ENCODE measurements at regions not wholly inside any gene's neighbourhood (a gene's known extent, or its start where the extent isn't known, plus 50 kb on each side); places are given as distances from the start of the nearest gene placed in this dataset.

DNA sequence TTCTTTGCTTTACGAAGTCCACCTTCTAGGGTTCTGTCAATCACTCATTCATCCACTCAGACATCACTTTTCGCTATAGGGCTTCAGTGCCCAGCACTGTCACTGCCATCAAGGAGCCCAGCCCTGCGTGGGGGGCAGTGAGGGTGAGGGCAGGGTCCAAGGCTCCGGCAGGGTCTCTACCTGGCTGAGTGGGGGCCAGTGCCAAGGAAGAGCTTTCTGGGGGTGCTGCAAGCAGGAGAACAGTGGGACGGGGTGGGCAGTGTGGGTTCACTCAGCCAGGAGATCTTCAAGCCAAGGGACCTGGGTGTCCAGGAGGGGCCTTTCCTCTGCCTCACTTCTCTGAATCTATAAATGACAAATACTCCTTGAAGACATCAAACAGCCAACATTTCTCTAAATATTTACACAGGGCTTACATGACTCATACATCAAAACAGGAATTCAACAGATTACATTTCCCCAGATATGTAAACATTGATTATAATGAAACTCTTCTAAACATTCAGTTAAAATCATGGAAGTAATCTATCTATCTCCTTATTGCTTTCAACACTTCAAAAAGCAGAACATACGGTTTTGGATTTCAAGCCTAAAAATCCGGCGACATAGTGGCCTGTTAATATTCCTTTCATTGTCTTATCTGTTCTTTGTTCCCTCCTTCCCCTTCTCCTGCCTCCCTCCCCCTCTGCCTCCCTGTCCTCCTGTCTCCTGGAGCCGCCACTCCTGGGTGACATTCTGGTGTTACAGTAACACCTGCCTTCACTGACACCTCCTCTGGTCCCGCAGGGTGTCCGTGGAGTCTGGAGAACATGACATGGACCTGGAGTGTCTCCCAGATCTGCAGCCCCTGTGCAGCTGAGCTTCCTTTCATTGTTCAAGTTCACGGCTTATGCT, 94.4 kb upstream of the ADRA2C start:
- Mint-ChIP-seq H3K9me3 (peaks cover 3% of the 10 kb centered on the region), H3K4me1 (ENCODE audit: low read depth) (no peaks in the 10 kb centered on the region), H3K27me3 (peaks cover 15% of the 10 kb centered on the region), H3K27ac (no peak overlapping the region), H3K36me3 (ENCODE audit: low read depth) (no peaks in the 10 kb centered on the region), H3K4me3 (no peak overlapping the region)
- no peak for DNase-seq

DNA sequence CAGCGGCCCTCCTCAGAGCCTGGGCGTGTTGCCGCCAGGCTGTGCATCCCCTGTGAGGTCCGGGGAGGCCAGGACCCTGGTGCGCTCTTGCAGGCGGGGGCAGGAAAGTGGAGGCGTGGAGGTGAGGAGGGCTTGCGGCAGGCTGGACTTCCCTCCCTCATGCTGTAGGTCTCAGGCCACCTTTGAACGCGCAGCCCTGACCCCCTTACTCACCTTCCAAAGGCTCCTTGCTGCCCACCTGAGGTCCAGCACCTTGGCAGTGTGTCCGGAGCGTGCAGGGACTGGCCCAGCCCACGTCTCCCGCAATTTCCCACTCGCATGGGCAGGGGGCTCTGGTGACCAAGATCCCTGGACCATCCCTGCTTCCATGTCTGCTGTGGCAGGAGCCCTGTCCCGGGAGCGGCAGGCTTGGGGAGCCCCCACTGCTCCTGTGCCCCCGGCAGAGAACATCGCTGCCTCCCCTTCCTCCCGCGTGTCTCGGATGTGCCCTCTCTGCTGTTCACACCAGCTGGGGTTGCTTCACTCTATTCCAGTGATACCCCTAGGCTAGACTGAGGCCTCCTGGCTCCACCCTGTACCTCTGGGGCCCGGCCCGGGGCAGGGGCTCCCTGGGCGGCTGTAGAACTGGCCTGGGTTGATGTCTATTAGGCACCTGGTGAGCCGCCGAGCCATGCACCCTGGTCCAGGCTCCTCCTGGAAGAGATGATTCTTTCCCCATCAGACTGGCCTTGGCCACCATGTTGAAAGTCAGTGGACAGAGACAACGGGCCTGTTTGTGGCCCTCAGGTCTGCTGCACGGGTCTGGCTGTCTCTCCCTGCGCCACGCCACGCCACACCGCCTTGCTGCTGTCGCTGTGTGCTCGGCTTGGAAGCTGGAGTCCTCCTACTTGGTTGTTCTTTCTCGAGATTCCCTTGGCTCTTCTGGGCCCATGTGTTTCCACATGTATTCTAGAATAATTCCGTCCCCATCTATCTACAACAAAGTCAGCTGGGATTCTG, 95.4 kb upstream of the ADRA2C start:
- H3K27me3 Mint-ChIP-seq: peaks cover 11% of the 10 kb centered on the region
- no peak for DNase-seq
- no peaks in the 10 kb centered on the region for H3K36me3 Mint-ChIP-seq (ENCODE audit: low read depth)
- no peak overlapping the region for H3K4me3 Mint-ChIP-seq
- H3K27ac Mint-ChIP-seq: no peak overlapping the region
- peaks cover 3% of the 10 kb centered on the region for H3K9me3 Mint-ChIP-seq
- no peaks in the 10 kb centered on the region for H3K4me1 Mint-ChIP-seq (ENCODE audit: low read depth)

DNA sequence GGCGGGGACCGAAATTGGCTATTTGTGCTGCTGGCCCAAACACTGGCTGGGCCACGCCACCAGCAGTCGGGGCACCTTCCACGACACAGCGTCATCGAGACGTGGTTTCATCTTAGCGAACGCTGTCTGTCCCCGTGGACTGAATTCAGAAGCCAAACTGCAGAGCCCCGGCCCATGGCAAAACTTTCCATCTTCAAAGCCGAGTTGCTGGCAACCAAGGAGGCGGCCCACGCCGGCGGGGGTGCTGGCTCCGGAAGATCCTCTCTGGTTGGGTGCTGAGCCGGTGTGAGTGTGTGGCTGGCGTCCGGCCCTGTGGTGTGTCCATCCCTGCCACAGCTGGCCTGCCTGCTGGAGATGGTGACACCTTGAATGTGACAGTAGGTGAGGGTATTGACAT, 96.6 kb upstream of the ADRA2C start:
- H3K27me3 Mint-ChIP-seq: peaks cover 10% of the 10 kb centered on the region
- H3K36me3 Mint-ChIP-seq (ENCODE audit: low read depth): no peaks in the 10 kb centered on the region
- no peak overlapping the region for H3K27ac Mint-ChIP-seq
- DNase-seq: no peak
- no peak overlapping the region for H3K4me3 Mint-ChIP-seq
- peaks cover 3% of the 10 kb centered on the region for H3K9me3 Mint-ChIP-seq
- H3K4me1 Mint-ChIP-seq (ENCODE audit: low read depth): no peaks in the 10 kb centered on the region

DNA sequence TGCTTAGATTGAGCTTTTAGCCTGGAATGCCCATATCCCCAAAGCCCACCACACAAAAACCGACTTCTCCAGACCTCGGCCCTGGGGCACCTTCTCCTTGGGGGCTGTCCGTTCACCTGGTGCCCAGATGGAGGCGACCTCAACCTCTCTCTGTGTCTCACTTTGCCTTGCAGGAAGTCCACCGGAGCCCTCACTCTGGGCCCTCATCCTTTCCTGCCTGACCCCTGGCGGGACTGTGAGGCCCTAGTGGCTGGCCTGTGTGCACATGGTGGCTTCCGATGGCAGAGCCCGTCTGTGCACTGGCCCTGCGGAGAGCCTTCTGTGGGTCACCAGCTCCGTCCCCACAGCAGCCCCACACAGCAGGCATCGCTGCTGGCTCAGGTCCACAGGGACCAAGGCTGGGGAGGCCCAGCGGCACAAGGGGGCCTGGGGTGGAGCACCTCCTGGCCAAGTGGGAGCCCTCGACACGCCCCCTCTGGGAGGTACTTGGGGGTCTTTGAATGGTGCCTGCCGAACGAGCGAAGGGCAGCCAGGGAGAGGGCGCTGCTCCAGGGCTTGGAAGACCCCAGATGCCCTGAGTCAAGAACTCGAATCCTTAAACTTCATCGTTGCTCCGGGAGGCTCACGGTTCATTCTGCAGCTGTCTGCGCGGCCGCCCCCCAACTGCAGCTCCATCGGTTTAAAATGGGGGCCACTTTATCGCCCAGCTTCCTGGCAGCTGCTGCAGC, 97.2 kb upstream of the ADRA2C start:
- Mint-ChIP-seq H3K27me3 (peaks cover 8% of the 10 kb centered on the region), H3K4me3 (no peak overlapping the region), H3K36me3 (ENCODE audit: low read depth) (no peaks in the 10 kb centered on the region), H3K27ac (no peak overlapping the region), H3K4me1 (ENCODE audit: low read depth) (no peaks in the 10 kb centered on the region), H3K9me3 (peaks cover 3% of the 10 kb centered on the region)
- DNase-seq: no peak

DNA sequence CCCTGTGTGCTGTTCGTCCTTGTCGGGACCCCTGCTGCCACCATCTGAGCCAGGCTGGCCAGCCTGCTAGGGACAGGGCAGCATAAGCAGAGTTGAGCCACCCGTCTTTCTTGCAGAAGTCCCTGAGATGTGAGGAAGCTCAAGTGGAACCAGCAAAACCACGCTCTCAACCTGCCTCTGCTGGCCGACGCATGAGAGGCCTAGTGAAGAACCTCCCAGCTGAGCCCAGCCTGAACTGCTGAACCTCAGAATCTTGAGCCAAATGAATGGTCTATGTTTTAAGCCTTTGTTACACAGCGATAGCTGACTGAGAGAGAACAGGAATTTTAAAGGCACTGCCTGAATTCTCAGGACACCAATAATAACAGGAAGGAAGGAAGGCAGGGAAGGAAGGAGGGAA, 98.9 kb upstream of the ADRA2C start:
- no peak overlapping the region for H3K4me3 Mint-ChIP-seq
- no peak overlapping the region for H3K27ac Mint-ChIP-seq
- no peak for DNase-seq
- no peaks in the 10 kb centered on the region for H3K36me3 Mint-ChIP-seq (ENCODE audit: low read depth)
- H3K27me3 Mint-ChIP-seq: peaks cover 6% of the 10 kb centered on the region
- H3K9me3 Mint-ChIP-seq: peaks cover 3% of the 10 kb centered on the region
- no peaks in the 10 kb centered on the region for H3K4me1 Mint-ChIP-seq (ENCODE audit: low read depth)

DNA sequence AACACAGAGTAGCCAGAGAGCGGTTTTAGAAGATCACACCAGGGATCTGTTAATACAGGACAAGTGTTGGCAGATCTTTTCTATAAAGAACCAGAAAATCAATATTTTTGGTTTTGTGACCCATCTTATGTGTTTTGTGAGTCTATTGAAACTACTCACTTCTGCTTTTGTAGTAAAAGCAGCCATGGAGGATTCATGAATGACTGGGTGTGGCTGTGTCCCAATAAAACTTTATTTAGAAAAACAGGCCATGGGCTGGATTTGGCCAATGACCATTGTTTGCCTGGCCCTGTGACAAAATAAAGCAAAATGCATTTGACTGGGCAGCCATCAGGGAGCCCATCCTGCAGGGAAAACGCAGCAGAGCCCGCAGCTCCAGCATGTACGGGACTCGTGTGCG, 99.9 kb upstream of the ADRA2C start:
- Mint-ChIP-seq H3K36me3 (ENCODE audit: low read depth) (no peaks in the 10 kb centered on the region), H3K9me3 (peaks cover 3% of the 10 kb centered on the region), H3K4me3 (no peak overlapping the region), H3K27ac (no peak overlapping the region), H3K4me1 (ENCODE audit: low read depth) (no peaks in the 10 kb centered on the region), H3K27me3 (peaks cover 6% of the 10 kb centered on the region)
- DNase-seq: no peak

DNA sequence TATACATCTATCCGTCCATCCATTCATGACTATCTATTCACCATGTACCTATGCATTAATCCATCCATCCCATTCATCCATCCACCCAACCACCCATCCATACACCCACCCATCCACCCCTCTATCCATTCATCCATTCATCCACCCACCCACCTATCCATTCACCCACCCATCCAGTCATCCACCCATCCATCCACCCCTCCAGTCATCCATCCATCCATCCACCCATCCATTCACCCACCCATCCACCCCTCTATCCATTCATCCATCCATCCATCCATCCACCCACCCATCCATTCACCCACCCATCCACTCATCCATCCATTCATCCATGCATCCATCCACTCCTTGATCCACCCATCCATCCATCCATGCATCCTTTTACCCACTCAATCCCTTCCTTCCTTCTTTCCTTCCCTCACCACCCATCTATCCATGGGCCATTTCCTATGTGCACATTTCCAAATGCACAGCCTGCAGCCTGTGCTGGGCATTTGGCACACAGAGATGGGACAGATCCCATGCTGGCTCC, 100.8 kb upstream of the ADRA2C start:
- DNase-seq: no peak
- Mint-ChIP-seq H3K4me3 (no peak overlapping the region), H3K27ac (no peak overlapping the region), H3K27me3 (peaks cover 13% of the 10 kb centered on the region), H3K4me1 (ENCODE audit: low read depth) (no peaks in the 10 kb centered on the region), H3K9me3 (peaks cover 3% of the 10 kb centered on the region), H3K36me3 (ENCODE audit: low read depth) (no peaks in the 10 kb centered on the region)

DNA sequence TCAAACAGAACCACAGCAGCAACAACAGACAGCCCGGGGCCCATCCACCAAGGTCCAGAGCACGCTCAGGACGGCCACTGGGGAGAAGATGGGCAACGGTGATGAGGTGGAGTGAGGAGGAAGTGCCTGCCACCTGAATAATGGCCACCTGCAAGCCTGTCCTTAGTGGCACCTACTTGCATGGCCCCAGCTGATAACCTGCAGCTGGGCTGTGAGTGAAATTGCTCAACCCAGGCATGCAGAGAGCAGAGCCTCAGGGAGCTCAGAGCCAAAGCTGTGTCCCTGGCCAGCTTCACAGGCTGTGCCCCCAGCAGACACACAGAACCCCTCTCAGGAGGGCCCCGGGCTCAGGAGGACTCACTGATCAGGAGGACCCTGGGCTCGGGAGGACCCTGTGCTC, 102.4 kb upstream of the ADRA2C start:
- Mint-ChIP-seq H3K36me3 (ENCODE audit: low read depth) (no peaks in the 10 kb centered on the region), H3K4me3 (no peak overlapping the region), H3K27me3 (peaks cover 24% of the 10 kb centered on the region), H3K4me1 (ENCODE audit: low read depth) (no peaks in the 10 kb centered on the region), H3K9me3 (peaks cover 3% of the 10 kb centered on the region), H3K27ac (no peak overlapping the region)
- DNase-seq: no peak

DNA sequence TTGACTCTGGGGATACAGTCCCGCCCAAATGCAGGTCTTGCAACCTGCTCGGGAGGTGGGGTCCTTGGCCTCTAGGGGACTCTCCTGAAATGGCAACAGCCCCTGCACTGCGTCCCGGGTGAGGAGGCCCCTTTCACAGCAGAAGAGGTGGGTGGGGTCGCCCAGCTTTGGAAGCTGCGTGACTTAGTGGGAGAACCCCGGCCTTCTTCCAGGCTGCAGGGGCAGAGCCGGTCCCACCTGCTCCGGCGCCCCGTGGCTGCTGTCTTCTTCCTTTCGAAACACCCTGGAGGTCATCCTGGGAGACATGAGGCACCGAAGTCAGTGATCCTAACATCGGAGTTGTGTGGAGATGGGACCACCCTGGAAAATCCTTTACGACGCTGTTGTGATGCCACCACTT, 103.7 kb upstream of the ADRA2C start:
- Mint-ChIP-seq H3K27me3 (peaks cover 34% of the 10 kb centered on the region), H3K4me1 (ENCODE audit: low read depth) (no peaks in the 10 kb centered on the region), H3K27ac (no peak overlapping the region), H3K36me3 (ENCODE audit: low read depth) (no peaks in the 10 kb centered on the region), H3K9me3 (peaks cover 3% of the 10 kb centered on the region), H3K4me3 (no peak overlapping the region)
- DNase-seq: no peak

DNA sequence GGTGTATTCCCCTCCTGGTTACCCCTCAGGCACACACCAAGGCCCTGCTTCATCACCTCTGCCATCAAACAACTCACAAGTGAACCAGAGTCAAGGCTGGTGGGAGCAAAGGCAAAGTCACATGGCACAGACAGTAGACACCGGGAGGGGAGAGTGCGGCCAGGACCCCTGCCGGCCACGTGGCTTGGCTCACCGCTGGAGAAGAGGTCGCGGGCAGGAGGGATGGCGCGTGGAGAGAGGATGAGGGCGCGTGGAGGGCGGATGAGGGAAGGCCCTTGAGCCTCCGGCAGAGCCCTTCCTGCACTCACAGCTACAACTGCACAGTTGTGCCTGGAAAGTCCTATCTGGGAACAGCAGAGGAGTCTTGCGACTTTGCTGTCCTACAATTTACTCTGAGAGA, 104.2 kb upstream of the ADRA2C start:
- no peak overlapping the region for H3K4me3 Mint-ChIP-seq
- no peaks in the 10 kb centered on the region for H3K9me3 Mint-ChIP-seq
- H3K4me1 Mint-ChIP-seq (ENCODE audit: low read depth): no peaks in the 10 kb centered on the region
- H3K27ac Mint-ChIP-seq: no peak overlapping the region
- peaks cover 39% of the 10 kb centered on the region for H3K27me3 Mint-ChIP-seq
- DNase-seq: no peak
- no peaks in the 10 kb centered on the region for H3K36me3 Mint-ChIP-seq (ENCODE audit: low read depth)

DNA sequence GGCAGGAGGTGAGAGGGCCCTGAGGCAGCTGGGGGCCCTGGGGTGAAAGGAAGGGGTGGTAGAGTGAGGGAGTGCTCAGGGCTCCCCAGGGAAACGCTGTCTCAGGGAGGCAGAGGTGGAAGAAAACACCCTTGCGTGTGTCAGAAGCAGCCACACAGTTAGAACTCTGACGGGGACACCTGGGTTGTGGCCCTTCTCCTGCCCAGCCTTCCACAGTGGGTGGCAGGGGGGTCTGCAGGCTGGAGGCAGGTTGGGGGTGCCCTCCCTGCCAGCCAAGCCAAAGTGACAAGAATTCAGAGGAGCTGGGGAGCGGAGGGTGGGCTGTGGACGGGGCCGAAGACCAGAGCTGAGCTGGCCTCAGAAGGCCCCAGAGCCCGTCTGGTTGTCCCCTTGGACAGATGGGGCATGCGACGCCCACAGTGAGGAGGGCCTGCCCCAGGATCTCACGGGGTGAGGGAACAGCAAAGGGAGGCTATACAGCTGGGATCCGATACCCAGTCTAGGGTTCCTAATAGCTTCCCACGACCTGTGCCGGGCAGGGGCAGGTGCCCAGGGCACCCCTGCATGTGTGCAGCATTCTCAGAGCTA, 105.2 kb upstream of the ADRA2C start:
- Mint-ChIP-seq H3K4me3 (no peak overlapping the region), H3K9me3 (no peaks in the 10 kb centered on the region), H3K4me1 (ENCODE audit: low read depth) (no peaks in the 10 kb centered on the region), H3K27me3 (peaks cover 43% of the 10 kb centered on the region), H3K27ac (no peak overlapping the region), H3K36me3 (ENCODE audit: low read depth) (no peaks in the 10 kb centered on the region)
- DNase-seq: no peak

DNA sequence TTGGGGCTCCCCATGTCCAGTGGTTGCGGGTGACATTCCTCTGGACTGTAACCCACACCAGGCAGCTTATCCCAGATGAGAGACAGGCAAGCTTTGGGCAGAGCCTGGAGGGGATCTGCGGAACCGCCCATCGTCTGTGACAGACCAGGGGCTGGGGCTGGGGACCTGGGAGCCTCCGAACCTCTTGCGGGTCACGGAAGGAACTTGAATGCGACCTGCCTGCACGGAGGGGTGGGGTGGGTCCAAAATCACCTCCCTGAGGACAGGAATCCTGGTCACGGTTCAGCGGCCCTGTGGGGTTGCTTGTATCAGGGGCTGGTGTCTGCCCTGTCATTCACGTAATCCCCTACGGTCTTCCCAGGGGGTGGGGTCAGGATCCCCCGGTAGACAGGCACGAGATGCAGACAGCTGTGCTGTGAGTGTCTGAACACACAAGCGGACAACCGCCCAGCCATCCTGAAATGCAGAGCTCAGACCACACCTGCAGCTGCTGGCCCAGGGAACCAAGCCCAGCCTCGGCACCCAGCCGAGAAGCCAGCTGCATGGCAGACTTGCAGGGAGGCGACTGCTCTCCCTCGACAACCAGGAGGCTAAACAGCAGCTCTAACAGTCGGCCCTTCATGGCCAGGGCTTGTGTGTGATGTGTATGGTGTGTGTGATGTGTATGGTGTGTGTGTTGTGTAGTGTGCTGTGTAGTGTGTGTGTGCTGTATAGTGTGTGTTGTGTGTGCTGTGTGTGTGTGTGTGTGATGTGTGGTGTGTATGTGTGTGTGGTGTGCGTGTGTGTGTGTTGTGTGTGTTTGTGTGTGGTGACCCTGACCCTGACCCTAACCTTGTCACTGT, 105.9 kb upstream of the ADRA2C start:
- no peak for DNase-seq
- H3K27me3 Mint-ChIP-seq: peaks cover 43% of the 10 kb centered on the region
- no peaks in the 10 kb centered on the region for H3K4me1 Mint-ChIP-seq (ENCODE audit: low read depth)
- H3K9me3 Mint-ChIP-seq: no peaks in the 10 kb centered on the region
- H3K36me3 Mint-ChIP-seq (ENCODE audit: low read depth): no peaks in the 10 kb centered on the region
- H3K4me3 Mint-ChIP-seq: no peak overlapping the region
- H3K27ac Mint-ChIP-seq: no peak overlapping the region

DNA sequence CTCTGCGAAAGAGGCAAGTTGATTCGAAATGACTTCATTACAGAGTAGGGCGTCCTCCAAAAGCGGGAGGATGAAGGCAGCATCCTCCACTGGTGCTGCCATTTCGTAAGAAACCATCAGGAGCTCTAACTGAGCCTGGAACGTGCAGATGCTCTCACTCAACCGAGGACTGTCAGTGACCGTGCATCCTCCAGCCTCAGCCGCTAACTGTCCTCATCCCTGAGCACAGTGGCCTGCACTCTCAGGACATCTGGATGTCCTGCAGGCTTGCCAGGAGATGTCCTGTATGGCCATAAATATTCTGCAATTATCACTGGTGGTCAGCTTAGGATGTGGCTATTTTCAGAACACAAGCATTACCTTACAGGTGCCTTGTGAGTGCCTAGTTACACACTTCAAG, 107.1 kb upstream of the ADRA2C start:
- no peaks in the 10 kb centered on the region for H3K36me3 Mint-ChIP-seq (ENCODE audit: low read depth)
- peaks cover 43% of the 10 kb centered on the region for H3K27me3 Mint-ChIP-seq
- H3K4me3 Mint-ChIP-seq: no peak overlapping the region
- H3K9me3 Mint-ChIP-seq: no peaks in the 10 kb centered on the region
- no peaks in the 10 kb centered on the region for H3K4me1 Mint-ChIP-seq (ENCODE audit: low read depth)
- H3K27ac Mint-ChIP-seq: no peak overlapping the region
- no peak for DNase-seq

All from activated T-cell treated with anti-CD3 and anti-CD28 coated beads, Interleukin-2, amount 50 U/mL, for 24 hours (primary cell).